Chondrocyte (in vitro differentiated cells): ENCODE measurements at regions not wholly inside any gene's neighbourhood (a gene's known extent, or its start where the extent isn't known, plus 50 kb on each side); places are given as distances from the start of the nearest gene placed in this dataset.

Experiments used
- DNase-seq: peaks from one replicate; pipeline ENCODE4 v3.0.0; 2021; ENCODE audit warnings: mixed read lengths, low spot score
- H3K27ac Mint-ChIP-seq: one replicate; pipeline ENCODE4 v1.8.0; 2021; ENCODE audit warnings: mild to moderate bottlenecking, moderate library complexity, mixed read lengths; ENCODE audit not compliant: unreplicated experiment
- H3K27me3 Mint-ChIP-seq: 2 replicates; pipeline ENCODE4 v1.8.0; 2021; ENCODE audit warnings: low read depth, mixed read lengths
- H3K36me3 Mint-ChIP-seq: 2 replicates; pipeline ENCODE4 v1.8.0; 2021; ENCODE audit warnings: low read depth, mixed read lengths
- H3K4me1 Mint-ChIP-seq: 2 replicates; pipeline ENCODE4 v1.8.0; 2021; ENCODE audit warnings: low read depth, mild to moderate bottlenecking, mixed read lengths
- H3K4me3 Mint-ChIP-seq: one replicate; pipeline ENCODE4 v1.8.0; 2021; ENCODE audit warnings: mild to moderate bottlenecking, moderate library complexity, mixed read lengths; ENCODE audit not compliant: unreplicated experiment
- H3K9me3 Mint-ChIP-seq: 2 replicates; pipeline ENCODE4 v1.8.0; 2021; ENCODE audit warnings: low read depth, mixed read lengths
- TF ChIP-seq, protein P1 (sequence below): fragments of 200-600 bp; sonication (generic); IDR thresholded peaks from 2 replicates; pipeline ENCODE4 v1.5.0; 2021; ENCODE audit warnings: antibody characterized with exemption, mild to moderate bottlenecking, moderate library complexity

DNA sequence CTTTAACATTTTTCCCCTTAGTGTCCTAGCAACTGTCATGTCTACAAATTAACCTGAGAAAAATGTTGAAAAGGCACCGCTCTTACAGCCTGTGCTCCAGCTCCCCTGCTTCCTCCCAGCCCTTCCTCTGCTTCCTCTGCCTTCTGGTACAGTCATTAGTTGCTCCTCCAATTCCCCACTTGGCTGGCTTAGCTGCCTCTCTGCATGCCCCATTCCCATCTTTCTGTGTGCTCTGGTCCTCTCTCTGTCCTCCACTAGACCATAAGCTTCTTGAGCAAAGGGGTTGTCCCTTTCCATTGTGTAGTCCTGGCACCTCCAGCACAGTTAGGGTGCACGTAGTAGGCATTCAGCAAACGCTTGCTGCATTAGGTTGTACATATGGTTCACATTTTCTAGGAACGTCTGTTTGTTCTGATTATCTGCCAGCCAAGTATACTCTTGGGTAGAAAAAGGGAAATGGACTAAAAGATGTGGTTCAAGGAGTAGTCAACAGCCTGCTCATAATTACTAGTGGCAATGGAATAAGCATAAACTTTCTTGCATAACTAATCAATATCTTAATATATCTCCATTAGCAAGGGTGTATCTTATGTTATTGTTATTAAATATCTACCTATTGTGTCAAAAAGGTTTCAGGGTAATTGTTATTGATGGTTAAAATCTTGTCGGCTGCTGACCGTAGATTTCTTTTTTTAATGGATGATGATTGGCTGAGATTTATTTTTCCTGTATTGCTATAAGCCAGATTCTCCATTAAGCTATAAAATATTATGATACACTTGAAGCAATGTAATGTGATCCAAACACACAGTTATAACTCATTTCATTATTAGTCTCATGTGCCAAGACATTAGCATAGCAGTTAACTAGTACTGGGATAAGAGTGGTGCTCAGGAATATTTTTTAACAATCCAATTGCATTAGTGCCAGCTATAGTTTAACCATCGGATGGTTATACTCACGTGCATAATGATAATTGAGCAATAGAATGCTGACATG, 340.1 kb downstream of the SLC4A3 start:
- no peaks in the 10 kb centered on the region for H3K36me3 Mint-ChIP-seq
- H3K27ac Mint-ChIP-seq = no peak overlapping the region
- peaks cover 20% of the 10 kb centered on the region for H3K4me1 Mint-ChIP-seq
- H3K4me3 Mint-ChIP-seq = no peak overlapping the region
- DNase-seq = no peak
- TF ChIP-seq, protein P1, sequence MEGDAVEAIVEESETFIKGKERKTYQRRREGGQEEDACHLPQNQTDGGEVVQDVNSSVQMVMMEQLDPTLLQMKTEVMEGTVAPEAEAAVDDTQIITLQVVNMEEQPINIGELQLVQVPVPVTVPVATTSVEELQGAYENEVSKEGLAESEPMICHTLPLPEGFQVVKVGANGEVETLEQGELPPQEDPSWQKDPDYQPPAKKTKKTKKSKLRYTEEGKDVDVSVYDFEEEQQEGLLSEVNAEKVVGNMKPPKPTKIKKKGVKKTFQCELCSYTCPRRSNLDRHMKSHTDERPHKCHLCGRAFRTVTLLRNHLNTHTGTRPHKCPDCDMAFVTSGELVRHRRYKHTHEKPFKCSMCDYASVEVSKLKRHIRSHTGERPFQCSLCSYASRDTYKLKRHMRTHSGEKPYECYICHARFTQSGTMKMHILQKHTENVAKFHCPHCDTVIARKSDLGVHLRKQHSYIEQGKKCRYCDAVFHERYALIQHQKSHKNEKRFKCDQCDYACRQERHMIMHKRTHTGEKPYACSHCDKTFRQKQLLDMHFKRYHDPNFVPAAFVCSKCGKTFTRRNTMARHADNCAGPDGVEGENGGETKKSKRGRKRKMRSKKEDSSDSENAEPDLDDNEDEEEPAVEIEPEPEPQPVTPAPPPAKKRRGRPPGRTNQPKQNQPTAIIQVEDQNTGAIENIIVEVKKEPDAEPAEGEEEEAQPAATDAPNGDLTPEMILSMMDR = no peak
- H3K27me3 Mint-ChIP-seq = no peaks in the 10 kb centered on the region
- H3K9me3 Mint-ChIP-seq = no peaks in the 10 kb centered on the region

- no peak overlapping the region for H3K4me3 Mint-ChIP-seq
Measured at GRCh38 chr2:219968685-219969345, 341.4 kb downstream of the SLC4A3 start.

DNA sequence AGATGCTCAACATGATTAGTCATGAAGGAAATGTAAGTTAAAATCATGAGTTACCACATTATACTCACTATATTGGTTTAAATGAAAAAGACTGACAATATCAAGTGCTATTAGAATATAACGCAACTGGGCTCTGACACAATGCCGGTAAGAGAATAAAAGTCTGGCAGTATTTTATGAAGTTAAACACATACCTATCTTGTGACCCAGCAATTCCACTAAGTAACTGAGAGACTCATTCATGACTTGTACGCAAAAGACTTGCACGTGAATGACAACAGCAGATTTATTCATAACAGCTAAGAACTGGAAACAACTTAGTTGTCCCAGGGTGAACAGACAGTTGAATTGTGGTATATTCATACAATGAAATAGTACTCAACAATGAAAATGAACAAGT, 342.1 kb downstream of the SLC4A3 start:
- DNase-seq = no peak
- TF ChIP-seq, protein P1 = no peak
- H3K4me3 Mint-ChIP-seq = no peak overlapping the region
- no peak overlapping the region for H3K27ac Mint-ChIP-seq
- no peaks in the 10 kb centered on the region for H3K27me3 Mint-ChIP-seq
- H3K4me1 Mint-ChIP-seq = peaks cover 20% of the 10 kb centered on the region
- H3K36me3 Mint-ChIP-seq = no peaks in the 10 kb centered on the region
- H3K9me3 Mint-ChIP-seq = no peaks in the 10 kb centered on the region

More at GRCh38 chr2:219968685-219969345, 341.4 kb downstream of the SLC4A3 start:
- Mint-ChIP-seq H3K36me3 (no peaks in the 10 kb centered on the region), H3K9me3 (no peaks in the 10 kb centered on the region), H3K27me3 (no peaks in the 10 kb centered on the region), H3K4me1 (peaks cover 20% of the 10 kb centered on the region), H3K27ac (no peak overlapping the region)
- TF ChIP-seq, protein P1 = no peak
- DNase-seq = no peak

GRCh38 chr2:219973136-219973535, 345.7 kb downstream of the SLC4A3 start:
- Mint-ChIP-seq H3K36me3 (no peaks in the 10 kb centered on the region), H3K27ac (no peak overlapping the region), H3K9me3 (no peaks in the 10 kb centered on the region), H3K4me1 (peaks cover 7% of the 10 kb centered on the region), H3K27me3 (no peaks in the 10 kb centered on the region), H3K4me3 (no peak overlapping the region)
- TF ChIP-seq, protein P1 = no peak
- no peak for DNase-seq

DNA sequence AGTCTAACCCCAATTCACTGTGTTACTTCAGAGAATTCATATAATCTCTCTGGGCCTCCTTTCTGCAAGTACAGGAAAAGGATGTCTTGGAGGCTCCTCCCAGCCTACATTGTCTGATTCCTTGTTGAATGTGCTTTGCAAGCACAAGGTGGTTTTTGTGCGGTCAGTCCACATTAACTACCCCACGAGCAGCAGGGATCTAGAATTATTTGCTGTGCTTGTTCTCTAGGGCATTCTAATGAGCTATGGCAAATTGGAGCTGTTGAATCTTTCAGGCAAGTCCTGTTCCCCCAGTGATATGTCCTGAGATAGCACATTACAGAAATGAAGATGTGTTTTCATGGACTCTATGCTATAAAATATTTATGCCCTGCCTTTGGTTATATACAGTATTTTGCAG, 349.4 kb downstream of the SLC4A3 start:
- Mint-ChIP-seq H3K4me3 (no peak overlapping the region), H3K4me1 (no peaks in the 10 kb centered on the region), H3K9me3 (no peaks in the 10 kb centered on the region), H3K27ac (no peak overlapping the region), H3K27me3 (no peaks in the 10 kb centered on the region), H3K36me3 (no peaks in the 10 kb centered on the region)
- TF ChIP-seq, protein P1 = no peak
- DNase-seq = no peak
